HG03025 (cell line): ENCODE measurements at regions not wholly inside any gene's neighbourhood (a gene's known extent, or its start where the extent isn't known, plus 50 kb on each side); places are given as distances from the start of the nearest gene placed in this dataset.
"Not testable (repeated sequence)": the region's sequence is repeated elsewhere in the genome, so short reads cannot be mapped to it uniquely, and the experiment has no call there.

Source experiments
- ATAC-seq: cut with Tn5 transposase; IDR thresholded peaks from one replicate; pipeline ENCODE4 v1.9.1; 2021; ENCODE audit warnings: mild to moderate bottlenecking, moderate library complexity; ENCODE audit not compliant: unreplicated experiment, low FRiP score

GRCh38 chr6:67201563-67201962, 1433.5 kb upstream of the ADGRB3 start:
- ATAC-seq: no peak

GRCh38 chr6:67200626-67201403, 1434.3 kb upstream of the ADGRB3 start:
- ATAC-seq: no peak

DNA sequence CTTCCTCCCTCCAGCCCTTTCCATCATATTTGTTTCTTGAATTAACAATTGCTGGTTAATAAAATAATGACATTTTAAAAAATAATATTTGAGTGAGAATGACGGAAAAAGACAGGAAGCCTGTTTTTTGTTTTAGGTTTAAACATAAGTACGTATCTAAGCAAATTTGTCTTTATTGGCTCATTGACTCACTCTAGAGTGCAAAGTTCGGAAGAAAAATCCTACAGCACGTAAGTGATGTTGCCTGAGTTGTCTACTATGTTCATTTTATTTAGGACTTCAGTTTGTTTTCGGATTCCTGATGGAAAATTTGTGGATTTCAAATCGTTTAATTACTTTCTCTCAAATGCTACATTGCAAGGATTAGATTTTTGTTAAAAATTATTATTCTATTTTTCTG, 1435.7 kb upstream of the ADGRB3 start:
- ATAC-seq: no peak

- no peak for ATAC-seq
Observed at GRCh38 chr6:67190733-67191132, 1444.3 kb upstream of the ADGRB3 start.

- no peak for ATAC-seq
Observed at GRCh38 chr6:67184405-67184804, 1450.7 kb upstream of the ADGRB3 start.

- no peak for ATAC-seq
Observed at GRCh38 chr6:67175101-67175500, 1460.0 kb upstream of the ADGRB3 start.

GRCh38 chr6:67165606-67166005, 1458.6 kb upstream of the EYS start:
- ATAC-seq: no peak

DNA sequence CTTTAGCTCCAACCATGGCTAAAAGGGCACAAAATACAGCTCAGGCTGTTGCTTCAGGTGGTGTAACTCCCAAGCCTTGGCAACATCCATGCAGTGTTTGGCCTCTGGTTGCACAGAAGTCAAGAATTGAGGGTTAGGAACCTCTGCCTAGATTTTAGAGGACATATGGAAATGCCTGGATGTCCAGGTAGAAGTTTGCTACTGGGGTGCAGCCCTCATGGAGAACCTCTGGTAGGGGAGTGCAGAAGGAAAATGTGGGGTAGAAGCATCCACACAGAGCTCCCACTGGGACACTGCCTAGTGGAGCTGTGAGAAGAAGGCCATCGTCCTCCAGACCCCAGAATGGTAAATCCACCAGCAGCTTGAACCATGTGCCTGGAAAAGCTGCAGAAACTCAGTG, 1453.8 kb upstream of the EYS start:
- ATAC-seq: no peak

GRCh38 chr6:67141005-67141404, 1434.0 kb upstream of the EYS start:
- no peak for ATAC-seq

DNA sequence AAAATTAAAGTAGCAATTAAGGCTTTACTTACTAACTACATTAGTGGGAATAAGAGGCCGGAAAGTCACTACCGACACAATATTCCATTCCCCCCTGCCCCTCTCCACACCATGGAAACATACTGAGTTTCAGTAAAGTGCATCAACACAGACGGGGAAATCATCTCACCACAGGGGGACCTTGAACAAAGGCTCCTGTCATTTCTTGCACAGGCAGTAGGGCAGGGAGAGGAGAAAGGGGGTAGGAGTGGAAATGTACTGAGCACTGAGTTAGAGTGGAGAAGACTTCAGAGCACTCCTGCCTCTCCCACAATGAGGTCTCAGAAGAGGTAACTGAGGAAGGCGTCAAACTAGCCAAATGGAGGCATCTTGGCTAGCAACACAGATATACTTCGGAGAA, 1426.9 kb upstream of the EYS start:
- no peak for ATAC-seq

DNA sequence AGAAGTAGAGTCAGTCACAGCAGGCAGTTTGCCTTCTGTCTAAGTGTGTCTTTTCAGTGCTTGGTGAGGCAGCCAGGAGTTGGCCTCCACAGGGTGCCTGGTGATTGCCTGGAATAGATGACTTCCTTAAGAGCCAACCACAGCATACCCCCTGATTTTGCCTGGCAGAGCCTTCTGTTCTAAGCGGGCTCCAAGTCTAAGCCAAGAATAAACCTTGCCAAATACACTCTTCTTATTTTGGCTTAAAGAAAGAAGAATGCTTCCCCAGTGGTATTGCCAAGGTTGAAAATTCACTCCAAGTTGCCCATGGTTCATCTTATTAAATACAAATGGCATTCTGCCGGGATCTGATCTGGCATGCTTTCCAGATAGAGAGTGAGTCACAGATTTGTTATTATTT, 1424.8 kb upstream of the EYS start:
- no peak for ATAC-seq

- no peak for ATAC-seq
Observed at GRCh38 chr6:67129780-67130179, 1422.8 kb upstream of the EYS start.

DNA sequence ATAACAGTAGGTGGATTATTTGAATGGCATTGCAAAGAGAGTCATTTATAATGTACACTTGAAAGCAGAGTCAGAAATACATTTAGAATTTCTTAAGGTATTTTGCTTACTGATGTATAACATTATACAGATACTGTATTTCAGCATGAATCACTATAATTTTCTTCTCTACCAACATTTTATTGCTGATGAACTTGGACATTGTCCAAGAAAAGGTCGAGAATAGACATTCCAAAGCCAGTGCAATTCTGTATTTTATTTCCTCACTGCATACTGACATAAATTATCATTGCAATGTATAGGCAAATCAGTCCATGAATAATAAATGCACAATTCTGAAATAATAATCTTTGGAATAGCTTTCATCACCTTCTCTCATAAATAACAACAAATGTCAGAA, 1420.0 kb upstream of the EYS start:
- no peak for ATAC-seq

DNA sequence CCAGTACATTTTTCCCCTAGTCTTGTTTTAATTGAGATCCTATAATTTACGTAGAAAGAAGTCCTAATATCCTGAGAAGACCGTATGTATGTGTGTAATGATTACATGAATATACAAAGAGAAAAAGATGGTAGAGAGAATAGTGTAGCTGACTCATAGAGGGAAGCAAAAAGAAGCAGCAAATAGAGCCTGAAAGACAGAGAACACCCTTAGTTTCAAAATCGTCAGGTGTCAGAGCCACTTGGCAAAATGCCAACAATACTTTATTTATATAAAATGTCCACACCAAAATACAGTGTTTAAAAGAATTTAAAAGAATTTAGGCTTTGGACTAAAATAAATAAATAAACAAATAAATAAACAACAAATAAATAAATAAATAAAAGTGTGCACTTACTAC, 1414.1 kb upstream of the EYS start:
- ATAC-seq: no peak

DNA sequence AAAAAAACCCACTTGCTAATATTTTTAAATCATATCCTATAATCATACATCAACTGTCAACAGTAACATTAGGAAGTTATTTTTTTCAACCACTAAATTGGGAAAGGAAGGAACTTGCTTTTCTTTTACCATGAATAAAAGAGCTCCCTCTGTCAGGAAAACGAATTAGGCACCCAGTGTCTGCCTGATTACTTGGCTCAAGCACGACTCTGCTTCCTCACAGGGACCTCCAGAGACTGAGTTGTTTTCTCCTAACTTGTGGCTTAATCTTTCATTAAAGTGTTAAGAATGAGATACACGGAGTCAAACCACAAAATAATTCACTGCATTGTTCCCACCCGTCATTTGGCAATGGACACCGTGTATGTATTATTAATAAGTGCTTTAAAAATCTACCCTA, 1405.1 kb upstream of the EYS start:
- no peak for ATAC-seq

GRCh38 chr6:67102743-67103142, 1395.7 kb upstream of the EYS start:
- ATAC-seq: no peak

DNA sequence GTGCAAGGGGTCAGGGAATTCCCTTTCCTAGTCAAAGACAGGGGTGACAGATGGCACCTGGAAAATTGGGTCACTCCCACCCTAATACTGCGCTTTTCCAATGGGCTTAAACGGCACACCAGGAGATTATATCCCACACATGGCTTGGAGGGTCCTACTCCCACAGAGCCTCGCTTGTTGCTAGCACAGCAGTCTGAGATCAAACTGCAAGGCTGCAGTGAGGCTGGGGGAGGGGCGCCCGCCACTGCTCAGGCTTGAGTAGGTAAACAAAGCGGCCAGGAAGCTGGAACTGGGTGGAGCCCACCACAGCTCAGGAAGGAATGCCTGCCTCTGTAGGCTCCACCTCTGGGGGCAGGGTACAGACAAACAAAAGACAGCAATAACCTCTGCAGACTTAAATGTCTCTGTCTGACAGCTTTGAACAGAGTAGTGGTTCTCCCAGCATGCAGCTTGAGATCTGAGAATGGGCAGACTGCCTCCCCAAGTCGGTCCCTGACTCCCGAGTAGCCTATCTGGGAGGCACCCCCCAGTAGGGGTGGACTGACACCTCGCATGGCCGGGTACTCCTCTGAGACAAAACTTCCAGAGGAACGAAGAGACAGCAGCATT, 1388.7 kb upstream of the EYS start:
- ATAC-seq: not testable (repeated sequence)

- ATAC-seq: no peak
Observed at GRCh38 chr6:67094431-67094946, 1387.5 kb upstream of the EYS start.

- no peak for ATAC-seq
Observed at GRCh38 chr6:67073938-67074337, 1366.9 kb upstream of the EYS start.

DNA sequence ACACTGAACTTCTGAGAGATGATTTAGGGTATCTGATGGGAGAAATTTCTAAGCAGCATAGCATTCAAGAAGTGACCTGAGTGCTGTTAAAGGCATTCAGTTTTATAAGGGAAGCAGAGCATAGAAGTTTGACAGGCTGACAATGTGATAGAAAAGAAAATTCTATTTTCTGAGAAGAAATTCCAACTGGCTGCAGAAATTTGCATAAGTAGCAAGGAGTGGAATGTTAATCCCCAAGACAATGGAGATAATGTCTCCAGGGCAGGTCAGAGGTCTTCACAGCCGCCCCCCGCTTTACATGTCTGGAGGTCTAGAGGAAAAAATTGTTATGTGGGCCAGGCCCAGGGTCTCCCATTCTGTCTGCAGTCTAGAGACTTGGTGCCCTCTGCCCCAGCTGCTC, 1361.8 kb upstream of the EYS start:
- no peak for ATAC-seq

GRCh38 chr6:67064323-67064722, 1357.3 kb upstream of the EYS start:
- no peak for ATAC-seq

DNA sequence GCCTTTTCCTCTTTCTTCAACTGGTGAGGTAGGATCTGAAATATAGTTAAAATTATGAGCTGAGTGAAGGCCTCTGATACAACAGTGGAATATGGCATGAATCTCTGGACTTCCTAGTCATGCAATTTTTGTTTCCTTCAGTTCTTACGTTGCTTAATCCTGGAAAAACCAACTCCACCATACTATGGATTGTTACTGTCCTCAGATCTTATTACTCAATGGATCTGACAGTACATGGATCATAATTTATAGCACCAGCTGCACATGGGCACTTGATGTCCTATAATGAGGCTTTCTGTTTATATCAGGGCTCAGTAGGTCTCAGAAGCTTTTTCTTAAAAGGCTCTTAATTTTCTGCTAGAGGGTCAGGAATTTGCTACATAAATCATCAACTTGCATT, 1341.0 kb upstream of the EYS start:
- no peak for ATAC-seq
